Upper lobe of left lung (tissue), 4 donors: ENCODE measurements at regions not wholly inside any gene's neighbourhood (a gene's known extent, or its start where the extent isn't known, plus 50 kb on each side); places are given as distances from the start of the nearest gene placed in this dataset.

Experiments used
- CTCF ChIP-seq, 6 experiments: fragments of 450-650 bp in 4 of 6; fragments of 200-600 bp in 2 of 6; sonication (generic) in 2 of 6; IDR thresholded peaks; one replicate each; pipeline ENCODE4 v1.5.1; 2016 to 2019; ENCODE audit warnings: antibody characterized with exemption in 6 of 6
- EP300 ChIP-seq, 4 donors: sonication (generic); formaldehyde crosslinking; IDR thresholded peaks; one replicate each; pipeline ENCODE4 v1.5.1; 2017; ENCODE audit warnings: antibody characterized with exemption in 4 of 4, control low read depth in 2 of 4
- POLR2A ChIP-seq, 4 donors: fragments of 450-650 bp; IDR thresholded peaks; one replicate each; pipeline ENCODE4 v1.5.1; 2016 to 2017; ENCODE audit warnings: antibody characterized with exemption in 4 of 4, mild to moderate bottlenecking in 2 of 4
- POLR2AphosphoS5 ChIP-seq, 2 donors: sonication (generic); formaldehyde crosslinking; IDR thresholded peaks; one replicate each; pipeline ENCODE4 v1.5.1; 2017; ENCODE audit warnings: antibody characterized with exemption in 2 of 2

- no peak for TF ChIP-seq CTCF (IDR thresholded peaks at IDR 0.05)
- no peak for TF ChIP-seq POLR2AphosphoS5 (IDR thresholded peaks at IDR 0.05)
- no peak for TF ChIP-seq EP300 (IDR thresholded peaks at IDR 0.05)
- TF ChIP-seq POLR2A (IDR thresholded peaks at IDR 0.05): no peak
These were observed 321.4 kb downstream of the CDH2 start for GRCh38 chr18:27855486-27855885.
